GM18517 (cell line): ENCODE measurements at regions not wholly inside any gene's neighbourhood (a gene's known extent, or its start where the extent isn't known, plus 50 kb on each side); places are given as distances from the start of the nearest gene placed in this dataset.

Source experiments
- ATAC-seq: cut with Tn5 transposase; IDR thresholded peaks from one replicate; pipeline ENCODE4 v1.9.1; 2021; ENCODE audit warnings: mild to moderate bottlenecking, moderate library complexity; ENCODE audit not compliant: unreplicated experiment

GRCh38 chr2:12928197-12928774 lies 211.6 kb downstream of the TRIB2 start:
- no peak for ATAC-seq

- ATAC-seq: no peak
Observed at GRCh38 chr2:12928775-12929401, 212.2 kb downstream of the TRIB2 start.

DNA sequence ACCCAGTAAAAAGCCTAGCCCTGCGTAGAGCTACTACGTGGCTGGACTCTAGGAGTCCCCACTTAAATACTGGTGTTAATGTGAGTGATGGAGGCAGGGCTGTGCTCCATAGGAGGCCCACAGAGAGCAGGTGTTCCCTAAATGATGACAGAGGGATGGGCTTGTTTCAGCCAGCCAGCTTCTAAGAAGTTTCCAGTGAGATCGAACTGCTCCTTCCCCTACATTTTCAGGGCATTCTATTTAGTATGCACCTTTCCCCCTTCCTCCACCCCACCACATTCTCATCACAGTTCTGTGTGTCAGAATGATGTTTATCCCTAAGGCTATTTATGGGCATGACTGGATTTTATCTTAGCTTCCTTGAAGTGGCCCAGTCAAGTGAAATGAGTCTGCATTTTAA lies 213.0 kb downstream of the TRIB2 start:
- no peak for ATAC-seq

DNA sequence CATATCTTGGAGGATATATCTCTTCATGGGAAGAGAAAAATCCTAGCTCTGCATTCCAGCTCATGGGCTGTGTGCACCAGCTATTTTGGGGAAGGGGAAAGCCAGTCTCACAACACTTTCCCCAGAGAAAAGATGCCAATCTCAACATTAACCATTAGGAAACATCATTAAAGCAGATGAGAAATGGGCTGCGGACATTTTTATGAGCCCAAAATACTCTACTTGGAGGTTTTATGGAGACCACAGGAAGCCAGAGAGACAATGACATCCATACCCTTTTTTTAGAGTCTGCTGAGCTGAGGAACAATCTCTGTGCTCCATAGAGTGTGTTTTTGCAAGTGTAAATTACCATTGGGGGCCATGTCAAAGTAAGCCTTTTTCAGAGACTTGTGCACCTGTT lies 213.7 kb downstream of the TRIB2 start:
- no peak for ATAC-seq

DNA sequence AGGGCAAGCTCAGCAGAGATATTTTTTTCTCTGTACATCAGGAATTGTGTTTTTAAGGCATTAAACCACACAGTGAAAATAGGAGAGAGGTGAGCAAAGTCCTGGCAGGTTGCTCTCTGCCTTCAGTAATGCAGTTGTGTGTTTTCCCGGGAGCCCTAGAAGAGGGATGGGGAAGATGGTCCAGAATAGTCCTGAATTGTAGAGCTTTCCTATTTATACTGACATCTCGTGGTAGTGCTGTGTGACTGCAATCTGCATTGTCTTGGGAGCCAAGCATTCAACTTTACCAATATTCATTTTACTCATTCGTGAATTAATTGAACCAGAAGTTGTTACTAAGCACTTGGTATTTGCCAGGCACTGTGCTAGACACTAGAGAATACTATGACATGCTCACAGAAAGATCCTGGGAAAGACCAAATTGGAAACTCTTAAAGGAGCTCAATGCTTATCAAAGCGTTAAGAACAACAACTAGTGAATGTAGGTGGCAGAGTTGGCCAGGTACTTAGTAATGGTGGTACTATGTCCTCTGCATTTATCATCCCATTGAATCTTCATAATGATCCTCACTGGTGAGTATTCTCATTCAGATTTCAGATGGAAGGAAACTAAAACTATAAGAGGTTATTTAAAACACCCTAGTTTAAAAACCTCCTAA lies 214.6 kb downstream of the TRIB2 start:
- no peak for ATAC-seq

DNA sequence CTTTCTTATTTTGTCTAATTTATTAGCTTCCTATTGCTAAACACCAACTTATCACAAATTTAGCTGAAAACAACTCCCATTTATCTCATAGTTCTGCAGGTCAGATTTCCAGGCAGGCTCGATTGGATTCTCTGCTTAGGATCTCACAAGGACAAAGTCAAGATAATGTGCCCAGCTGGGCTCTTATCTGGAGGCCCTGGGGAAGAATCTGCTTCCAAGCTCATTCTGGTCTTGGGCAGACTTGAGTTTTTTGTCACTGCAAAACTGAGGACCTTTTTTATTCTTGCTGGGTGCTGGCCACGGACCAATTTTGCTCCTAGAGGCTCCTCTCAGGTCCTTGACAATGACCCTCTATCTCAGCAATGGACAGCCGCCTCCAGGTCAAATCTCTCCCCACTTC lies 215.5 kb downstream of the TRIB2 start:
- no peak for ATAC-seq

GRCh38 chr2:12934146-12934756 lies 217.5 kb downstream of the TRIB2 start:
- ATAC-seq: no peak

GRCh38 chr2:12935222-12935621 lies 218.5 kb downstream of the TRIB2 start:
- no peak for ATAC-seq

- ATAC-seq: no peak
Observed at GRCh38 chr2:12935796-12936195, 219.1 kb downstream of the TRIB2 start.

DNA sequence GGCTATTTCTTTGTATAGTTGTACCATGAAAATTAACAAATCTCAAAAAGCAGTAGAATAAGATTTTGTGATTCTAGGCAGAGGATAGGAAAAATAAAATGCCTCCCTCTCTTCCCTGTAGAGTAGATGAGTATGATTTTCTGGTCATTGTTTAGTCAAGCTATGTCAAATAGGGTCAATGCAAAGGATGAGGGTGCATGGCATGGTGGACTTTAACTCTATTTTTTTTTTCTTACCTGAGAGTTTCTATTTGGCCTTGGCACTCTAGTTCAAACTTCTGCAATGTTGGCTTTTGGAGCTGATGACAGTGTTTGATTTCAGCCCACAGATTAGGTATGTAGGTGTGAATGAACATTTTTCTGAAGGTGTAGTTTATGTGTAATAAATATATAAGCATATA lies 224.5 kb downstream of the TRIB2 start:
- no peak for ATAC-seq

GRCh38 chr2:12948231-12948960 lies 231.7 kb downstream of the TRIB2 start:
- no peak for ATAC-seq

DNA sequence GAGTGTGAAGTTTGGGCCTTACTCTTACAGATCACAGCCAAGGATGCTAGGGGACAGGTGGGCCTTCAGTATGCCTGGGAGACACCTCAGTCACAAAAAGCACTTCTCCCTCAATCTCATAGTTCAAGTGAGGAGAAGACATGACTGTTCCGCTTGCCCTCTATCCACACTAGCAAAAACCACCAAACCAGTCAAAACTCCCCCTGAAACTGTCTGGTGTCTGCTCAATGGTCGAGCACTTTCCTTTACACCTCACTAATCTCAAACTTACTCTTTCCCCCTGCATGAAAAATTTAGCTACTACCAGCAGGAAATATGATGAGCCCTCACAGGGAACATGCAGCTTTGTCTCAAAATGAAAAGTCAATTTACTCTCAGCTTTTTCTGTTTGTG lies 232.2 kb downstream of the TRIB2 start:
- ATAC-seq: peak; percentile 55

- no peak for ATAC-seq
Observed at GRCh38 chr2:12949406-12949805, 232.7 kb downstream of the TRIB2 start.

- ATAC-seq: no peak
Observed at GRCh38 chr2:12950174-12950573, 233.4 kb downstream of the TRIB2 start.

DNA sequence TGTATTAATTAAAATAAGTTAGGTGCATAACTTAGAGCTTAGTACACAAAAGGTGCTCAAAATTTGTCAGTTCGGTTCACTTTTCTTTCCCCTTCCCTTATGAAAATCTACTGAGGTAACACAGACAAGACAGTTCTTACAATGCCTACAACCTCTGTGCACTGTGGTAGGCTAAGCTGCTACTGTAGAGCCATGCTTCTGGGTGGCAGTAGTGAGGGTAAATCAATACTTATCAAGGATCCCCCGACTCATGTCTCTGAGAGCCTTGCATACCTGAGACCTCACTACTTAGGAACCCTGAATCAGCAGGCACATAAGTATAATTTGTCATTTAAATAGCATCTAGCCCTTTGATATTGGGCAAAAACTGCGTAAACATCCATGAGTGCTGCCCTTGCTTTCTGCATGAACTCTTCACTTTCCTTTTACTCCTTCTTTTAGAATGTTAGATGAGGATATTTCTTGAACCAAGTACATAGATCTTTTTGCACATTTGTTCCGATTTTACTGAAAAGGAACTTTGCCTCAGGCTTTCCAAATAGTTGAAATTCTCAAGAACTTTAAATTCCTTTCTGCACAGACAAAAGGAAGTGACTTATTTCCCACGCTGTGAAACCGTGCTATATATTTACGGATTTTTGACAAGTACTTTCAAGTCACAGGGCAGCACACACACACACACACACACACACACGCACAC lies 234.4 kb downstream of the TRIB2 start:
- no peak for ATAC-seq

DNA sequence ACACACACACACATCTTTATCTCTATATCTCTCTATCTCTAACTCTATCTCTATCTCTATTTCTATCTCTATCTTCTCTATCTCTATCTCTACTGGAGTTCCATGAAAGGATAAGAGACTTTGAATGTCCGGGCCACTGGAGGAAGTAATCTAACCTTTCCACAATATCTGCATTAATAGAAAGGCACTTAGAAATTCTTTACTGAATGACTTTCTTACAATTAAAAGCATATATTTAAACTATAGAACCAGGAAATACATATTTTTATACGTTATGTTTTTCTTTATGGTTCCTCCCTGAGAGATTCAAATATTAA lies 234.9 kb downstream of the TRIB2 start:
- ATAC-seq: no peak

- no peak for ATAC-seq
Observed at GRCh38 chr2:12953596-12953995, 236.9 kb downstream of the TRIB2 start.

GRCh38 chr2:12955864-12956263 lies 239.1 kb downstream of the TRIB2 start:
- no peak for ATAC-seq

- ATAC-seq: no peak
Observed at GRCh38 chr2:12957251-12957650, 240.5 kb downstream of the TRIB2 start.

DNA sequence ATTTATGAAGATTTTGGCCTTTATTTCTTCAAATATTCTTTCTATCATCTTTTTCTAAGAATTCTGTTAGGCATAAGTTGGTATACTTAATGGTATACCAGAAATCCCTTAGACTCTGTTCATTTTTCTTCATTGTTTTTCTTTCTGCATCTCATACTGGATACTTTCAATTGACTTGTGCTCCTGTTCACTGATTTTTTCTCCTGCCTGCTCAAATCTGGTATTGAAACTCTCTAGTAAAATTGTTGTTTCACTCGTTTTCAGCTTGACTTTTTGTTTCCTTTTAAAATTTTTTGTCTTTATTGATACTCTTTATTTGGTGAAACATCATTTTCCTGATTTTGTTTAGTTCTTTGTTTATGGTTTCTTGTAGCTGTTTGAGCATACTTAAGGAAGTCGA lies 243.2 kb downstream of the TRIB2 start:
- no peak for ATAC-seq

- ATAC-seq: no peak
Observed at GRCh38 chr2:12960671-12961070, 243.9 kb downstream of the TRIB2 start.
